NCI-H1930 (cell line): ENCODE measurements at regions not wholly inside any gene's neighbourhood (a gene's known extent, or its start where the extent isn't known, plus 50 kb on each side); places are given as distances from the start of the nearest gene placed in this dataset.

ENCODE experiments used
- DNase-seq, 2 experiments: peaks; one replicate each; lab custom pipeline; 2025; lab: John Stamatoyannopoulos, UW

GRCh38 chr18:40662898-40663437, 1292.1 kb upstream of the PIK3C3 start:
- no peak for DNase-seq

- no peak for DNase-seq
These were observed 1301.4 kb upstream of the PIK3C3 start for GRCh38 chr18:40653682-40654081.

GRCh38 chr18:40652321-40652720, 1302.7 kb upstream of the PIK3C3 start:
- no peak for DNase-seq

- DNase-seq: no peak
These were observed 1303.9 kb upstream of the PIK3C3 start for GRCh38 chr18:40651163-40651562.

DNA sequence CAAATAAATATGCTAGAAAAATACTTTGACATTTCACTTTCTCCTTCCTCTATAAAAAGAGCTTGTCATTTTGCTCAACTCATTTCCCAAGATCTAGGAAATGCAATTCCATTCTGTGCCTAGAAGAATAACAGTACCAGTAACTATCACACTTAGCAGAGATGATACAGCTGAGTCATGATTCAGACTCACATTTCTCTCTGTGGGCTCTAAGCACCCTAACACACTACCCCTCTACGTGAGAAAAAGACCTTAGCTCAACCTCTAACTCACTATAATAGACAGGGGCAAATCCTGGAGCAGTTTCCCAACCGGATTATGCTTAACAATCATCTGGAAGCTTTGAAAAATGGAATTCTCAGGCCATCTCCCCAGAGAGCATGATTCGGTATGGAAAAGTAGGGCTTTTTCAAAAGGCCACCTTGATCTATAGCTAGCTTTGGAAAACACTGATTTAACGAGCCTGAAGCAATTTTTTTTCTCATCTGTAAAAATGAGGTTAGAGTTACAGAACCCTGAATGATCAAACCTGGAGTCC, 1312.3 kb upstream of the PIK3C3 start:
- DNase-seq: no peak

DNA sequence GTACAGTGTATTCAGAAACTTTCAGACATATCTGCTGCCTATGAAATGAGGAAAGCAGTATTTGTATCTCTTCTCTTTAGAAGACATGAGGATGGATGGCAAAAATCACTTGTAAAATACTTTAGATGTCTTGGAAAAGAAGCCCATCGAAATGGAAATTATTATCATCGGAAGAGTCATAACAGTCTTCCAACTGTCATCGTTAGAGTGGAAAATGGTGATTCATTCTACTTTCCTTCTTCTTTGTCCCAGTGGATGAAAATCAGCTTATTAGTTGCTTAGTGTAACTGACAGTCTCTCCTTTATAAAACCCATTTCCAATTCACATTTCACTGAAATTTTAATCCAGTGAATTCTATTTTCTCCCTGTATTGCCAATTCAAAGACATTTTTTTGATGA, 1323.7 kb upstream of the PIK3C3 start:
- DNase-seq: no peak

- no peak for DNase-seq
These were observed 1324.5 kb upstream of the PIK3C3 start for GRCh38 chr18:40630496-40630895.

GRCh38 chr18:40624959-40625358, 1330.1 kb upstream of the PIK3C3 start:
- no peak for DNase-seq

DNA sequence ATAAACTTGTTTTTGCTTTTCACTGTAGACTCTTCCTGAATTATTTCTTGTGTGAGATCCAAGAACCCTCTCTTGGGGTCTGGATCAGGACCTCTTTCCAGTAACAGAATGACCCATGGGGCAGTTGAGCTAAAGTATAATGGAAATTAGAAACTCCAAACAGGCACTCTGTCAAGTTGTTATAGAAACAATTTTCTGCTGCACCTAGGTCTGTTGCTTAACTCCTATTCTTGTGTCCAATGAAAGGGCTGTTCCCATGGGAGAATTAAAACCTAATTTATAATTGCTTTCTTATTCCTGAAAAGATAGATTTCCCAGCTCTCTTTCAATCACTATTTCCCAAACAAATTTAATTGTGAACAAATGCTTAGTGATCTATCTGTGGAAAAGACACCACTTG, 1341.3 kb upstream of the PIK3C3 start:
- no peak for DNase-seq

DNA sequence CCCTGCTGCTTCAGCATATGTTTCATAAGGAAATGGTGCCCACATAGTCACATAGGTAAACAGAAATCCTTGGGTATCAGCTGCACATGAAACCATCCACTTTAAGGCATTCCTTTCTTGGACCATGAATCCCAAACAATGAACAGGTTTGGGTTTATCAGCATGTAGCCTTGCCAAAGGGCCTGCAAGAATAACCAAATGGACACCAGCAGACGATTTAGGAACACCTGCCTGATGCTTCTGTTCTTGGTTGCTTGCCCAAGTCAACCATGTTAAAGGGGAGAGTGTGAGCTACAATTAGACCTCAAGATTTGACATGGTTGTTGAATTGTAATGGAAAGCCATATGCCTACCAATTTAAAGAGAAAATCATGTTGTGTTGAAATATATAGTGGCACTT, 1342.7 kb upstream of the PIK3C3 start:
- DNase-seq: no peak

GRCh38 chr18:40608226-40608625, 1346.8 kb upstream of the PIK3C3 start:
- DNase-seq: peak; percentile 40 to 50

DNA sequence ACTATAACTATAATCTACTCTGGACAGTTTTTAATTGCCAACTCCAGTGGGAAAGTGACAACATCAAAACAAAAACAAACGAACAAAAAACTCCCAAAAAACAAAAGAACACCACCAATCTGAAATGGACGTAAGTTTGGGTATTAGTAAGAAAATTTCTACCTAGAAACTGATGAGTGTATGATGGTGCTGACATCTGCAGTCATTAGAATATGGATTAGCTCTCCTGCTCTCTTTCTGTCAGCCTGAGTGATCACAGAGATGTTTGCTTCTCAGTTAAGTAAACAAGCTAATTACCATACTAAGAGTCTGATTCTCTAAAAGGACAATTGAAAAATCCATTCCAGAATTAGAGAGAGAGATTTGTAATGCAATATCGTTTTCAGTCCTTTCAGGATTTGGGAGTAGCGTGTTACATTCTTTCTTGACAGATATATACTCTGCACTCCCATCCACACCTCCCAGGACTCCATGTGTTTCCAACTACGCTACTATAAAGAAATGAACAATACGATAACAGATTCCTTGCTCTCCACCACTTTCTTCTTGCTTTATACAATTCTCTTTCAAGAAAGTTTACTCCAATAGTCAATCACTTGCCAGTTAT, 1347.4 kb upstream of the PIK3C3 start:
- DNase-seq: peak; percentile 12 to 18

DNA sequence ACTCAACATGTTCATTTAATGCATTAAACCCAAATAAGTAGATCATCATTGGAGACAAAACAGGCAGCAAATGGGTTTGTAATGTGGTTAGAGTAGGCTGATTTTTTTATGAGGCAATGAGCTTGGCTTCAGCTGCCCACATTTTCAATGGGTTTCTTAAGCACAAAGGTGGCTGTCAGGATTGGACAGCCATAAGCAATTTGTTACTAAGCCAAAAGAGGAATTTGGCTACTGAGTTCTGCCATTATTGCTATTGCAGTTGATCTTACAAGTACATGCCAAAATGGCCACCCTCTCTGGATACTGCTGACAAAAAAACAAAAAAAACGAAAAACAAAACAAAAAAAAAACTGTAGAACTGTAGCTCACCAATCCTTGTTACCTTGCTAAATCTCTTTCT, 1348.0 kb upstream of the PIK3C3 start:
- no peak for DNase-seq

GRCh38 chr18:40583671-40584070, 1371.4 kb upstream of the PIK3C3 start:
- no peak for DNase-seq

DNA sequence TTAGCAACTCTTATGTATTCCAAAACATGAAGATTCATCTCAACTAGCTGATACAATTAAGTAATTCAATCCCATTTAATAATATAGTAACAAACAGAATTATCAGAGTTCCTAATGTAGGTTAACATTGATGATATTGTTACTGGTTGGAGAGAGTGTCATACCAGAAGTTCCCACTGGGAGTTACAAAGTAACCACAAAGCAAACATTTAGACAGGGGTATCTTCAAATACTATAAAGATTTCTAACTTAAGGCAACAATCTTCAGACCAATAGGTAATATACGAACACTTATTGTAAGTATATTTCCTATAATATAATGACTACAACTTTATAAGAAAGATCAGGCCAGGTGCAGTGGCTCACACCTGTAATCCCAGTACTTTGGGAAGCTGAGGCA, 1372.9 kb upstream of the PIK3C3 start:
- no peak for DNase-seq

DNA sequence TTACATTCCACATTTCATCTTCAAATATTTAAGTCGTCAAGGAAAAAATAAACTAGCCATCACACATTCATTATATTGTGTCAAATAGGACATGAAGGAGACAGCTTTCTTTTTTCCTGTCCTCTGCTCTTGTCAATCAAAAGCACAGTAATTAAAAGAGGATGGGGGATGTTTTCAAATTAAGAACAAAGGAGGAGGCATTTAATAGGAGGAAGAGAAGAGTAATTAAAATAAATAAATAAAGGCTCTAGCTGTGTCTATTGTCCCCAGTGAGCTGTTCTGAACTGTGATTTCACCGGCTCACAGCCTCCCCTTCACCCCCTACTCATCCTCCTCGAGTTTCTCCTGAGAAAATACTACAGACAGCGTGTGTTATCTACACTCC, 1377.1 kb upstream of the PIK3C3 start:
- no peak for DNase-seq

GRCh38 chr18:40577239-40577980, 1377.6 kb upstream of the PIK3C3 start:
- peak; percentile 12 to 14 for DNase-seq

DNA sequence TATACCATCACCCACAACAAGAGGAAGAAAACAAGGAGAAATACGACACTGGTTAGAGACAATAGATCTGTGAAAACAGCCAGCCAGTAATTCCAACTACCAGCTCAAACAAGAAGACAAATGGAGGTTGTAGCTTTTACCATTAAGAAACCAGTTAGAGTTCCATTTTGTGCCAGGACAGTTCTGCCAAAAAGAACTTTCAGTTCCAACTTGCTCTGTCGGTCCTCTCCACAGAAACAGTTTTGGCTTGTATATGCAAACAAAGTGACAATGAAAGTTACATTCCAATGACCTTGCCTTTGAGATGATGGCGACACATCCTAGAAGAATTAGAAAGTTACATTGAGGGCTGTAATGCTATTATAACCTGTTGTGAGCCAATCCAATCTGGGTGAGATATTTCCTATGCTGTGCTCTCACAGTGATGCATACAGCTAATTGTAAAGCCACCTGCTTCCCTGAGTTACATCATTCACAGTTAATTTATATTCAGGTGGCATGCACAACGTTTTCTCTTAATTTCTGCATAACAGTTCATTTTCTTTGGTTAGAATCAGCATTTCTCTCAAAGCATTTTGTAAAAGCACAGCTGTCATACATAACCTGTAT, 1378.4 kb upstream of the PIK3C3 start:
- no peak for DNase-seq

DNA sequence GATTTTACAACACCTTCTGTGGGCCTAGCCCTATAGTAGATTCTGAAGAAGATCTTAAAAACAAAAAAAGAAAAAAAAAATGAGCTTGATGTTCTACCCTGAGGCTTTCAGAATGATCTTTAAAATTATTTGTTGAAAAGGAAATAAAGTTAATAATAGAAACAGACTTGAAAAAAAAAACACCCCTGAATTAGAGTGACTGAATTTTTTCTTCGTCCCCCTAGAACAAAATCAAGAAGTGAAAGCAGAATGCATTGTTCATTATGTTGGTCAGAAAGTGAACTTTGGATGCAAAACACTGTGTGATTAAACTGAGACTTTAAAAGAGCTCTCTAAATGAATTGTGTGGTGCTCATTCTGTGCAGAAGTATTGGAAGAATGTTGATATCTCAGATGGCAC, 1384.4 kb upstream of the PIK3C3 start:
- no peak for DNase-seq

GRCh38 chr18:40569605-40570004, 1385.4 kb upstream of the PIK3C3 start:
- DNase-seq: no peak

- no peak for DNase-seq
These were observed 1388.6 kb upstream of the PIK3C3 start for GRCh38 chr18:40566510-40566844.

DNA sequence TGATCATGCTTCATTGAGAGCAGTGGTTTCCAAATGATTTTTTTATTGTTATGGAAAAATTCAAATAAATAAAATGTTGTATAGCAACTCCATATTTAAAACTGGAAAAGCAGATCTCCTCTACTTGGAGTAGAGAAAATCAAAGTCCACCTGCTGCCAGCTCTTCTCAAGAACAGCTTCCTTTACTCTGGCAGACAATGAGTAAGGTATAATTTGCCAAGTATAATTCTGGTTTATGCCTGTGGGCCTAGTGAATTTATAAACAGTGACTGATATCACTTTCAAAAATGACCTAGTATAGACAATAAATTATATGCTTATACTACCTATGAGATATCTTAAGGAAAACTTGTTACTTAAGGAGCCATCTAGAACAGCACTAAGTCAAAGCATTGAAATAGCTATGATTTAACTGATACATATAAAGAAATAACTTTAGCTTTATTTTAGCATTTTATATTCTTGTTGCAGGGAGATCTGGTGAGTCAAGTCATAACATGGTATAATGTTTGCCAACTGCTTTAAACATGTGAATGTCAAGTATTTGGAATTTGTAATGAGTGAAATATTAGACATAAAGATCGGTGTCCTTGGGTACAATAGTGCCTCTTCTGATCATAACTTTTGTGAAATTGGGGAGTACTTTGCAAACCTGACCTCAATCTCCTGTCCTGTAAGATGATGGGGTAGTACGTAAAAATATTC, 1389.1 kb upstream of the PIK3C3 start:
- DNase-seq: no peak
